Suprapubic skin (tissue), 3 donors: ENCODE measurements at regions not wholly inside any gene's neighbourhood (a gene's known extent, or its start where the extent isn't known, plus 50 kb on each side); places are given as distances from the start of the nearest gene placed in this dataset.

ENCODE experiments used
- CTCF ChIP-seq, 2 donors: fragments of 200-600 bp in 1 of 2; fragments of 450-650 bp in 1 of 2; sonication (generic) in 1 of 2; IDR thresholded peaks; one replicate each; pipeline ENCODE4 v1.5.1; 2016 to 2019; ENCODE audit warnings: antibody characterized with exemption in 2 of 2, mild to moderate bottlenecking in 1 of 2, moderate library complexity in 1 of 2
- POLR2AphosphoS5 ChIP-seq, 3 donors: sonication (generic); formaldehyde crosslinking; IDR thresholded peaks; one replicate each; pipeline ENCODE4 v1.6.1; 2017; ENCODE audit warnings: antibody characterized with exemption in 3 of 3

- TF ChIP-seq CTCF (IDR thresholded peaks at IDR 0.05) (no peak), POLR2AphosphoS5 (IDR thresholded peaks at IDR 0.05) (no peak)
Measured at GRCh38 chr12:100721169-100721568, 73.4 kb upstream of the ANO4 start.
